Psoas muscle (tissue), 7 donors: ENCODE measurements at regions not wholly inside any gene's neighbourhood (a gene's known extent, or its start where the extent isn't known, plus 50 kb on each side); places are given as distances from the start of the nearest gene placed in this dataset.

Experiments used
- ATAC-seq, 4 donors: fragments of 200-7000 bp; cut with Tn5 transposase; one replicate each; pipeline ENCODE4 v1.9.1; 2020; ENCODE audit warnings: moderate library complexity in 3 of 4, mild to moderate bottlenecking in 2 of 4
- DNase-seq, 2 donors: peaks; one replicate each; pipeline ENCODE4 v3.0.0-alpha.2; 2020
- H3K27ac ChIP-seq: fragments of 200-600 bp; one replicate; pipeline ENCODE4 v1.8.0; 2022
- H3K27me3 ChIP-seq, 3 donors: fragments of 200-600 bp in 1 of 3; one replicate each; pipeline versions ENCODE4 v1.6.1 to v1.8.0; 2013 to 2022; ENCODE audit warnings: low read length in 2 of 3, mild to moderate bottlenecking in 2 of 3, moderate library complexity in 1 of 3; ENCODE audit not compliant: insufficient read depth in 3 of 3
- H3K36me3 ChIP-seq, 2 donors: fragments of 200-600 bp in 1 of 2; one replicate each; pipeline versions ENCODE4 v1.6.1 to v1.8.0; 2013 to 2022; ENCODE audit warnings: low read depth in 1 of 2, mild to moderate bottlenecking in 1 of 2, moderate library complexity in 1 of 2; ENCODE audit not compliant: insufficient read depth in 1 of 2
- H3K4me1 ChIP-seq: fragments of 200-600 bp; one replicate; pipeline ENCODE4 v1.8.0; 2022
- H3K4me3 ChIP-seq: fragments of 200-600 bp; one replicate; pipeline ENCODE4 v1.8.0; 2022; ENCODE audit warnings: mild to moderate bottlenecking
- H3K9me3 ChIP-seq: fragments of 200-600 bp; one replicate; pipeline ENCODE4 v1.8.0; 2022
- WGBS, 3 donors: extraction: QIAGEN DNeasy Blood & Tissue Kit; methylation state at CpG; one replicate each; pipeline versions ENCODE4 v1.1.6 to v1.1.7; 2013; 5-methylcytosine and 5-hydroxymethylcytosine counted together
- intact Hi-C, 2 donors: fragments of 100-400 bp; cut with DNase I; formaldehyde crosslinking; loops; one replicate each; pipeline versions ENCODE4 v1.11.0 to v1.14.2; 2022
- TF ChIP-seq, protein P1 (sequence below): fragments of 200-600 bp; IDR thresholded peaks from one replicate; pipeline ENCODE4 v1.8.0; 2022; ENCODE audit warnings: antibody characterized with exemption
- donor health status: healthy with polysubstance abuse.
- donor health status: DM: no; HTN: no; CAD: no; lungs with moderate emphysema.
- donor health status: Bipolar disorder and iron deficiency.
- donor health status: healthy.
- donor health status: DM: yes; HTN: yes; CAD: no.
- donor health status: DM: no; HTN: no; CAD: no.
- donor health status: DM: yes; HTN: yes; CAD: no.

DNA sequence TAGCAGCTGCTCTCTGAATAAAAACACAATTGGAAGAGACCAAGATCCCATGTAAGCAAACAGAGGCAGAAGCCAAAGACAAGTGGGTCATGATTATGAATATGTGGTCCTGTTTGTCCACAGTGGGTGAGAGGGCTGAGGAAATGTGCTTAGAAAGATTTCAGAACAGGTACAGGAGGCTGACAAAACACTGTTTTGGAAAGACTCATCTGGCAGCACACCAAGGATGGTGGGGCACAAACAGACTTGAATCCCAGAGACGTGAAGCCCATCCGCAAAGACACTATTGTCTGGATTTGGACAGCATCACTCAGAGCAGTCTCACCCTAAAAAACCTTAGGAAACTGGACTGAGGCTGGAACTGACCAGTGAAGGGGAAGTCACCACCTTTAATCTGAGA, 85.0 kb downstream of the ADRB2 start:
- 80 to 88% (median 84%) methylated on average over 2 of the region's 2 CpGs for WGBS, 3 donors
- Histone ChIP-seq H3K27ac (no peak overlapping the region), H3K4me1 (peaks cover 15% of the 10 kb centered on the region), H3K4me3 (no peak overlapping the region), H3K9me3 (no peaks in the 10 kb centered on the region), H3K36me3 (no peaks in the 10 kb centered on the region), H3K27me3 (no peaks in the 10 kb centered on the region)
- TF ChIP-seq, protein P1, sequence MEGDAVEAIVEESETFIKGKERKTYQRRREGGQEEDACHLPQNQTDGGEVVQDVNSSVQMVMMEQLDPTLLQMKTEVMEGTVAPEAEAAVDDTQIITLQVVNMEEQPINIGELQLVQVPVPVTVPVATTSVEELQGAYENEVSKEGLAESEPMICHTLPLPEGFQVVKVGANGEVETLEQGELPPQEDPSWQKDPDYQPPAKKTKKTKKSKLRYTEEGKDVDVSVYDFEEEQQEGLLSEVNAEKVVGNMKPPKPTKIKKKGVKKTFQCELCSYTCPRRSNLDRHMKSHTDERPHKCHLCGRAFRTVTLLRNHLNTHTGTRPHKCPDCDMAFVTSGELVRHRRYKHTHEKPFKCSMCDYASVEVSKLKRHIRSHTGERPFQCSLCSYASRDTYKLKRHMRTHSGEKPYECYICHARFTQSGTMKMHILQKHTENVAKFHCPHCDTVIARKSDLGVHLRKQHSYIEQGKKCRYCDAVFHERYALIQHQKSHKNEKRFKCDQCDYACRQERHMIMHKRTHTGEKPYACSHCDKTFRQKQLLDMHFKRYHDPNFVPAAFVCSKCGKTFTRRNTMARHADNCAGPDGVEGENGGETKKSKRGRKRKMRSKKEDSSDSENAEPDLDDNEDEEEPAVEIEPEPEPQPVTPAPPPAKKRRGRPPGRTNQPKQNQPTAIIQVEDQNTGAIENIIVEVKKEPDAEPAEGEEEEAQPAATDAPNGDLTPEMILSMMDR: no peak
- intact Hi-C loops: loop anchor here (5.0 kb wide), 3 partner anchors 46 to 121 kb away; no protein-coding TSS in a partner anchor
- DNase-seq (no peak), ATAC-seq (no peak)

DNA sequence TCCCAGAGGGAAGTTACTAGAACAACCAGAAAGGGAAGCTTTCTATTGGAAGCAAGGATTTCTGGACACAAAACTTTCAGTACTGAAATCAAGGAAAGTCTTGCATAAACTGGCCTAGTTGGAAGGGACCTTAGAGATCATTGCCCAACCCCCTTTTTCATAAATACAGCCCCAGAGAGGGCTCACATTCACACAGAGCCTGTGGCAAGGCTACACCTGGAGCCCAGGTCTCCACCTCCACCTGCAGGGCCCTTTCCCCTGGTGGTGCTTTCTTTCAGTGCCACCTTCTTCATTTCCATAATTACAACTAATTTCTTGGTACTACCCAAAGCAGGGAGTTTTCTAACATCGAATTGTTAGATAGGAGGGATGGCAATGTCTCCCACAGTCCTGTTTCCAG, 85.7 kb downstream of the ADRB2 start:
- DNase-seq (no peak), ATAC-seq (no peak)
- intact Hi-C loops: loop anchor here (2.0 to 5.0 kb wide), 4 partner anchors 45 to 120 kb away; no protein-coding TSS in a partner anchor
- Histone ChIP-seq H3K9me3 (no peaks in the 10 kb centered on the region), H3K4me1 (peaks cover 15% of the 10 kb centered on the region), H3K36me3 (no peaks in the 10 kb centered on the region), H3K27me3 (no peaks in the 10 kb centered on the region), H3K4me3 (no peak overlapping the region), H3K27ac (no peak overlapping the region)
- 83 to 100% (median 89%) methylated on average over 1 of the region's 1 CpG for WGBS, 3 donors
- TF ChIP-seq, protein P1: no peak

DNA sequence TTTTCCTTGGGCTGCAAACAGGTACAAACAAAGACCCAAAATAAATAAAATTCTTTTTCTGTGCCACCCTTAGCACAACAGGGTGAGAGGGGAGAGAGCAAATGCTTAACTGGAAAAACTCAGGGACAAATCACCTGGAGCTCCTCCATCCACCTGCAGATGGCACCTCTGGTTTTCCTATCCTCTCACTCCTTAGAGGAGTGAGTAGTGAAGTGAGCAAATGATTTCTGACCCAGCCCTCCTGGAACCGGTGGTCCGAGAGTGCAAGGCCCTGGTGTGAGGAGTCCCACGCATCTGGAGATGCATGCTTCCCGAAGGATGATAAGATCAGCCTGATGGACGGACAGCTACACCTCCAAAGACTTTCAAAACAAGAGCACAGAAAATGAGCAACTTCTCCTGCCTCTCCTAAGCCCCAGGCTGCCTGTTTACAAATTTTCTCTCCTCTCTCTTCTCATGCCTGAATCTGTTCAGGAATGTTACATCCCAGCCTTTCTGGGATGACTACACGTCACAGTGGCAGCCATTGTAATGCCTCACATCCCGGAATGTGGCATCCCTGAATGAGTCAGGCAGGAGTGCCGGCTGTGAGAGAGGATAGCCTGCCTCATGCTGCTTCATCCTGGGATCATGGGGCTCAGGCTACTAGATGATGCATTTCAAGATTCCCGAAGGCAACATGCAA, 86.4 kb downstream of the ADRB2 start:
- TF ChIP-seq, protein P1: peak; percentile 39
- Histone ChIP-seq H3K27me3 (no peaks in the 10 kb centered on the region), H3K4me1 (peaks cover 15% of the 10 kb centered on the region), H3K9me3 (no peaks in the 10 kb centered on the region), H3K4me3 (no peak overlapping the region), H3K27ac (no peak overlapping the region), H3K36me3 (no peaks in the 10 kb centered on the region)
- intact Hi-C loops: loop anchor here (2.0 to 5.0 kb wide), 4 partner anchors 44 to 119 kb away; no protein-coding TSS in a partner anchor
- 56 to 68% (median 60%) methylated on average over 9 of the region's 9 CpGs for WGBS, 3 donors
- DNase-seq (no peak), ATAC-seq (peak in 3 of 4 donors; percentile 44 to 67 (median 66))

DNA sequence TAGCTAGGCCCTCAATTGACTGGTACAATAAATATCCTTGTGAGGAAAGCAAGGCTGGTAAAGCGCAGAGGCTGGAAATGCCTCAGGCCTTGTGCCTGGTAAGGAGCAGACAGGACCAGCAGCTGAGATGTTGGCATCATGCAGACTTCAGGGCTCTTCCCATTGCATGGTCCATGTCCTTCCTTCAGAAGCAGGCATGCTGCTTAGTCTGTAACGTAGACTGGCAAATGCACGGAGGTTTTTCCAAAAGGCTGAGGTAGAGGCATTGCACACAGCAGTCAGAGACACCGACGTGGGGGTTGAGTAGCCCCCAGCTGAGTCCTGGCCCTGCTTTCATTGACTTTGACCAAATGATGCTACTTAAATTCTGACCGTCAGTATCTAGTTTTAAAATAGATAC, 87.1 kb downstream of the ADRB2 start:
- H3K4me1 ChIP-seq: peaks cover 15% of the 10 kb centered on the region
- no peaks in the 10 kb centered on the region for H3K27me3 ChIP-seq
- ATAC-seq: no peak
- DNase-seq: no peak
- intact Hi-C loops: loop anchor here (2.0 to 5.0 kb wide), 4 partner anchors 44 to 119 kb away; no protein-coding TSS in a partner anchor
- TF ChIP-seq, protein P1: no peak
- H3K9me3 ChIP-seq: no peaks in the 10 kb centered on the region
- no peak overlapping the region for H3K27ac ChIP-seq
- H3K36me3 ChIP-seq: no peaks in the 10 kb centered on the region
- WGBS, 3 donors: 81 to 91% (median 82%) methylated on average over 6 of the region's 6 CpGs
- no peak overlapping the region for H3K4me3 ChIP-seq
